Activated CD4-positive, alpha-beta T cell treated with anti-CD3 and anti-CD28 coated beads, Interleukin-10, Interleukin-2, amounts not matched to agents 100 ng/mL and 50 ng/mL, durations not matched to agents 16 hours and 8 hours (primary cell): ENCODE measurements at regions not wholly inside any gene's neighbourhood (a gene's known extent, or its start where the extent isn't known, plus 50 kb on each side); places are given as distances from the start of the nearest gene placed in this dataset.

Experiments used
- DNase-seq: peaks from one replicate; pipeline ENCODE4 v3.0.0-alpha.2; 2020

GRCh38 chr9:38284588-38285051 is 107.9 kb upstream of the ALDH1B1 start:
- no peak for DNase-seq

- DNase-seq = no peak
These were observed 108.4 kb upstream of the ALDH1B1 start for GRCh38 chr9:38284039-38284575.

GRCh38 chr9:38282756-38283155 is 109.7 kb upstream of the ALDH1B1 start:
- no peak for DNase-seq

- DNase-seq = no peak
These were observed 110.6 kb upstream of the ALDH1B1 start for GRCh38 chr9:38281917-38282316.

- DNase-seq = no peak
These were observed 111.3 kb upstream of the ALDH1B1 start for GRCh38 chr9:38281196-38281595.

GRCh38 chr9:38280251-38280800 is 112.2 kb upstream of the ALDH1B1 start:
- DNase-seq = no peak

GRCh38 chr9:38278931-38279679 is 113.4 kb upstream of the ALDH1B1 start:
- no peak for DNase-seq

GRCh38 chr9:38278457-38278856 is 114.0 kb upstream of the ALDH1B1 start:
- no peak for DNase-seq

GRCh38 chr9:38277601-38278200 is 114.8 kb upstream of the ALDH1B1 start:
- no peak for DNase-seq

GRCh38 chr9:38276771-38277439 is 115.6 kb upstream of the ALDH1B1 start:
- DNase-seq = no peak

GRCh38 chr9:38274800-38275199 is 117.7 kb upstream of the ALDH1B1 start:
- DNase-seq = no peak

- DNase-seq = no peak
These were observed 119.8 kb upstream of the ALDH1B1 start for GRCh38 chr9:38272710-38273109.

- no peak for DNase-seq
These were observed 120.7 kb upstream of the ALDH1B1 start for GRCh38 chr9:38271666-38272241.

- DNase-seq = no peak
These were observed 122.7 kb upstream of the ALDH1B1 start for GRCh38 chr9:38269775-38270174.

- no peak for DNase-seq
These were observed 129.0 kb upstream of the ALDH1B1 start for GRCh38 chr9:38263532-38263931.

GRCh38 chr9:38259519-38260218 is 132.8 kb upstream of the ALDH1B1 start:
- DNase-seq = no peak

GRCh38 chr9:38259056-38259455 is 133.4 kb upstream of the ALDH1B1 start:
- no peak for DNase-seq

GRCh38 chr9:38257626-38258215 is 134.8 kb upstream of the ALDH1B1 start:
- no peak for DNase-seq

- DNase-seq = no peak
These were observed 136.0 kb upstream of the ALDH1B1 start for GRCh38 chr9:38256461-38256860.

- no peak for DNase-seq
These were observed 136.9 kb upstream of the ALDH1B1 start for GRCh38 chr9:38255599-38255998.

- DNase-seq = no peak
These were observed 137.7 kb upstream of the ALDH1B1 start for GRCh38 chr9:38254756-38255155.

GRCh38 chr9:38254151-38254550 is 138.4 kb upstream of the ALDH1B1 start:
- DNase-seq = no peak
